ENCODE measurements at regions not wholly inside any gene's neighbourhood (a gene's known extent, or its start where the extent isn't known, plus 50 kb on each side); places are given as distances from the start of the nearest gene placed in this dataset.

GRCh38 chr2:104752504-104752903 lies 101.4 kb upstream of the POU3F3 start:
- no peak overlapping the region for H3K27ac ChIP-seq
- POLR2A ChIA-PET, result no interaction called here

GRCh38 chr2:104755026-104755878 lies 98.7 kb upstream of the POU3F3 start:
- ATAC-seq, result no peak; a peak in 2 of 6 replicates
- Histone ChIP-seq H3K4me1 (no peaks in the 10 kb centered on the region), H3K27ac (no peak overlapping the region), H3K4me3 (no peak overlapping the region), H3K9me3 (no peaks in the 10 kb centered on the region), H3K4me2 (no peak overlapping the region)
- no peak for DNase-seq (ENCODE audit: low read depth in 1 of 2, low spot score in 1 of 2)
- WGBS (ENCODE audit: missing lambda C conversion rate), result 61% methylated on average over 26 of the region's 26 CpGs
- ChIA-PET CTCF (no interaction called here), POLR2A (no interaction called here)
- FAIRE-seq, result no peak
- TF ChIP-seq, protein P1, sequence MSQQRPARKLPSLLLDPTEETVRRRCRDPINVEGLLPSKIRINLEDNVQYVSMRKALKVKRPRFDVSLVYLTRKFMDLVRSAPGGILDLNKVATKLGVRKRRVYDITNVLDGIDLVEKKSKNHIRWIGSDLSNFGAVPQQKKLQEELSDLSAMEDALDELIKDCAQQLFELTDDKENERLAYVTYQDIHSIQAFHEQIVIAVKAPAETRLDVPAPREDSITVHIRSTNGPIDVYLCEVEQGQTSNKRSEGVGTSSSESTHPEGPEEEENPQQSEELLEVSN (IDR thresholded peaks at IDR 0.05; ENCODE audit: borderline replicate concordance, low read depth), result no peak
- TF ChIP-seq CHD4 (IDR thresholded peaks at IDR 0.05; ENCODE audit: borderline replicate concordance), result no peak
- no peak for TF ChIP-seq ZSCAN20 (CRISPR knock-in tag; IDR thresholded peaks at IDR 0.05)
- TF ChIP-seq RCOR1 (IDR thresholded peaks at IDR 0.05; ENCODE audit: low read depth, low read length), result no peak
- no peak for TF ChIP-seq MAZ (IDR thresholded peaks at IDR 0.05; ENCODE audit: borderline replicate concordance, low read depth, low read length)
- TF ChIP-seq RNF2 (IDR thresholded peaks at IDR 0.05; ENCODE audit: borderline replicate concordance, low read depth), result no peak
- TF ChIP-seq KDM5A (IDR thresholded peaks at IDR 0.05), result no peak
- no peak for TF ChIP-seq SMC3 (IDR thresholded peaks at IDR 0.05)
- TF ChIP-seq JUN (IDR thresholded peaks at IDR 0.05), result no peak
- no peak for TF ChIP-seq RAD21 (conservative IDR thresholded peaks at IDR 0.05 in 1 of 2, IDR thresholded peaks at IDR 0.05 in 1 of 2)

More at GRCh38 chr2:104752504-104752903, 101.4 kb upstream of the POU3F3 start:
- Histone ChIP-seq H3K4me2 (no peak overlapping the region), H3K9me3 (no peaks in the 10 kb centered on the region), H3K4me1 (no peaks in the 10 kb centered on the region), H3K4me3 (no peak overlapping the region)
- WGBS (ENCODE audit: missing lambda C conversion rate), result 15% methylated on average over 9 of the region's 9 CpGs
- FAIRE-seq (no peak), ATAC-seq (no peak), DNase-seq (ENCODE audit: low read depth in 1 of 2, low spot score in 1 of 2) (no peak)
- TF ChIP-seq FOSB (CRISPR knock-in tag; IDR thresholded peaks at IDR 0.05) (no peak), EHF (CRISPR knock-in tag; IDR thresholded peaks at IDR 0.05) (no peak), HOXB13 (CRISPR knock-in tag; IDR thresholded peaks at IDR 0.05; ENCODE audit: low read depth) (no peak), RCOR1 (IDR thresholded peaks at IDR 0.05; ENCODE audit: low read depth, low read length) (no peak), CHD4 (IDR thresholded peaks at IDR 0.05; ENCODE audit: borderline replicate concordance) (no peak), HEYL (CRISPR knock-in tag; IDR thresholded peaks at IDR 0.05) (no peak), REST (IDR thresholded peaks at IDR 0.05) (no peak), BHLHE40 (IDR thresholded peaks at IDR 0.05; ENCODE audit: low read depth, low read length) (no peak), SREBF2 (IDR thresholded peaks at IDR 0.05) (no peak), PBX3 (IDR thresholded peaks at IDR 0.05) (no peak), RFX5 (IDR thresholded peaks at IDR 0.05) (no peak), ZFP36 (IDR thresholded peaks at IDR 0.05; ENCODE audit: borderline replicate concordance, partially characterized antibody) (no peak), CBX8 (IDR thresholded peaks at IDR 0.05) (no peak), RARB (CRISPR knock-in tag; IDR thresholded peaks at IDR 0.05) (no peak), MAX (IDR thresholded peaks at IDR 0.05) (no peak), HOXB5 (CRISPR knock-in tag; IDR thresholded peaks at IDR 0.05) (no peak), EHMT2 (IDR thresholded peaks at IDR 0.05; ENCODE audit: low read depth) (no peak), ZSCAN20 (CRISPR knock-in tag; IDR thresholded peaks at IDR 0.05) (no peak)
- TF ChIP-seq, protein P1 (IDR thresholded peaks at IDR 0.05; ENCODE audit: borderline replicate concordance, low read depth), result no peak
- CTCF ChIA-PET, result no interaction called here
